Left ventricle myocardium inferior (tissue), 1 donor: ENCODE measurements at regions not wholly inside any gene's neighbourhood (a gene's known extent, or its start where the extent isn't known, plus 50 kb on each side); places are given as distances from the start of the nearest gene placed in this dataset.

Source experiments
- DNase-seq: peaks from one replicate; pipeline ENCODE4 v3.0.0-alpha.2; 2020
- H3K27ac ChIP-seq: fragments of 200-600 bp; replicated peaks from 2 replicates; pipeline ENCODE4 v1.8.0; 2021
- H3K27me3 ChIP-seq: fragments of 200-600 bp; 2 replicates; pipeline ENCODE4 v1.8.0; 2021; ENCODE audit warnings: low read depth
- H3K36me3 ChIP-seq: fragments of 200-600 bp; 2 replicates; pipeline ENCODE4 v1.8.0; 2021
- H3K4me1 ChIP-seq: fragments of 200-600 bp; 2 replicates; pipeline ENCODE4 v1.8.0; 2021
- H3K4me3 ChIP-seq: fragments of 200-600 bp; 2 replicates; pipeline ENCODE4 v1.8.0; 2021; ENCODE audit warnings: mild to moderate bottlenecking, moderate library complexity
- H3K9me3 ChIP-seq: fragments of 200-600 bp; replicated peaks from 2 replicates; pipeline ENCODE4 v1.8.0; 2021
- intact Hi-C: fragments of 100-400 bp; cut with micrococcal nuclease; formaldehyde crosslinking; loops from one replicate; pipeline ENCODE4 v1.11.0; 2022
- TF ChIP-seq, protein P1 (sequence below): fragments of 200-600 bp; IDR thresholded peaks from 2 replicates; pipeline ENCODE4 v1.8.0; 2021; ENCODE audit warnings: antibody characterized with exemption, mild to moderate bottlenecking, borderline replicate concordance
- donor health status: DM: no; HTN: yes; CAD: no; lungs with severe emphysema.

DNA sequence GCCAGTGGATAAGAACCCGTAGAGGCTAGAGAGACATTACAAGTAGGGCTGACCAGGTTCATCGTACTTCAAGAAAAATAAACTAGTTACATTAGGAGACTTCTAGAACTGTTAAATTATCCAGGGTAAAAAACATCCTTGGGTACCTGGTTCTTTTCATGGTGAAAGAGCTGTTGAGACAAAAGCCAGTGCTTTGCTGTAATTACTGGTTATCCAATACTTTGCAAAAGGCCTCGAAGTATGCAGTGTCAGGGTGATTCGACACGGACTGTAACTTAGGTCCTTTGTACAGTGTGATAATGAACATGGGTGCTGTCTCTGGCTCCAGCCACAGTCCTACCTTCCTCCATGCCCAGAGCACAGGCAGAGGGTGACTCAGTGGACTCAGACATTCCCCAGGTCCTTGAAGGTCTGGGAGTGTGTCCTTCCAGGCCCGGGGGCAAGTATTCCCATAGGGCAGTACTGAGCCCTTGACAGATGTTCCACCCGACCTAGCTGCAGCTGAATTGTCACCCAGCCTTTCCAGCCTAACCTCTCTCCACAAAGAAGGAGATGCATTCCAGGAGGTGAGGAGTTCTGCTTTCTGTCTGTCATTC, 123.6 kb upstream of the TMEM72 start:
- Histone ChIP-seq H3K27ac (no peak overlapping the region), H3K27me3 (peaks cover 5% of the 10 kb centered on the region), H3K9me3 (no peaks in the 10 kb centered on the region), H3K36me3 (no peaks in the 10 kb centered on the region), H3K4me3 (no peak overlapping the region), H3K4me1 (no peaks in the 10 kb centered on the region)
- TF ChIP-seq, protein P1, sequence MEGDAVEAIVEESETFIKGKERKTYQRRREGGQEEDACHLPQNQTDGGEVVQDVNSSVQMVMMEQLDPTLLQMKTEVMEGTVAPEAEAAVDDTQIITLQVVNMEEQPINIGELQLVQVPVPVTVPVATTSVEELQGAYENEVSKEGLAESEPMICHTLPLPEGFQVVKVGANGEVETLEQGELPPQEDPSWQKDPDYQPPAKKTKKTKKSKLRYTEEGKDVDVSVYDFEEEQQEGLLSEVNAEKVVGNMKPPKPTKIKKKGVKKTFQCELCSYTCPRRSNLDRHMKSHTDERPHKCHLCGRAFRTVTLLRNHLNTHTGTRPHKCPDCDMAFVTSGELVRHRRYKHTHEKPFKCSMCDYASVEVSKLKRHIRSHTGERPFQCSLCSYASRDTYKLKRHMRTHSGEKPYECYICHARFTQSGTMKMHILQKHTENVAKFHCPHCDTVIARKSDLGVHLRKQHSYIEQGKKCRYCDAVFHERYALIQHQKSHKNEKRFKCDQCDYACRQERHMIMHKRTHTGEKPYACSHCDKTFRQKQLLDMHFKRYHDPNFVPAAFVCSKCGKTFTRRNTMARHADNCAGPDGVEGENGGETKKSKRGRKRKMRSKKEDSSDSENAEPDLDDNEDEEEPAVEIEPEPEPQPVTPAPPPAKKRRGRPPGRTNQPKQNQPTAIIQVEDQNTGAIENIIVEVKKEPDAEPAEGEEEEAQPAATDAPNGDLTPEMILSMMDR, result no peak
- DNase-seq, result no peak
- intact Hi-C loops, result no loop called here

DNA sequence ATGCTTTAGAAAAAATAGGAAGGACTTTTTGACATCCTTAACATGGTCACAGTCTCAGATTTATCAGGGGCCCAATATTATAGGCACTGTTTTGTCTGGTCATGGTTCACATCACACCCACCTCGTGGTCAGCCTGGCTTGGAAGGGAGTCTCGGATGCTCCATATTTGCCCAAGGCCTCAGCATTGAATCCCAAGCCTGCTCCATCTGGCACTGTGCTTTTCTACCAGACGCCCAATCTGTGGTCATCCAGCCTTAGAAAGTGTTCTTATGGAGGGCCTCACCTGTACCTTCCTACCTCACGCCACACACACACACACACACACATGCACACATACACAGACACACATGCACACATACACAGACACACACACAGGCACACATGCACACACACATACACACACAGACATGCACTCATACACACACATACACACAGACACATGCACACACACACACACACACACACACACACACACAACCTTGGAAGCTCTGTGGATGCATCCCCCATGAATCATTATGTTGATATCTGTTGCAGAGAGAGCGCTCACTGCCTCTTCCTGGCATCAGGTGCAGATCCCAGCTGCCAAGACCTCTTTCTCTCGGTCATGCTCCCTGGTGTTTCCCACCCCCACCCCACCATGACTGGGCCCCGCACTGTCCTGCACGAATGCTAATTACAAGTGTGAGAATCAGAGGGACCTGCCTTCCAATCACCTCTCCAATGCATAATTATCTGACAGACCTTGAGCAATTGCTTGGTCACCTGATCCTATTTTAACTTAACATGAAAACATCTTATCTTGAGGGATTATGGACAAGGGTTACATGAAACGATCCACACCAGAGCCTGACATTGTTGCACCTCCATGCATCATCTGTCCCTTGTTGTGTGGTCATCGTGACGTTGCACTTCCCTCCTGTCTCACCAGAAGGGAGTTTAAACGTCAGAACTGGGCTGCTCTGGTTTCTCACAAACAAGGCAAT, 122.7 kb upstream of the TMEM72 start:
- Histone ChIP-seq H3K36me3 (no peaks in the 10 kb centered on the region), H3K4me3 (no peak overlapping the region), H3K27ac (no peak overlapping the region), H3K27me3 (peaks cover 5% of the 10 kb centered on the region), H3K9me3 (no peaks in the 10 kb centered on the region), H3K4me1 (no peaks in the 10 kb centered on the region)
- TF ChIP-seq, protein P1, result no peak
- intact Hi-C loops, result no loop called here
- DNase-seq, result no peak

DNA sequence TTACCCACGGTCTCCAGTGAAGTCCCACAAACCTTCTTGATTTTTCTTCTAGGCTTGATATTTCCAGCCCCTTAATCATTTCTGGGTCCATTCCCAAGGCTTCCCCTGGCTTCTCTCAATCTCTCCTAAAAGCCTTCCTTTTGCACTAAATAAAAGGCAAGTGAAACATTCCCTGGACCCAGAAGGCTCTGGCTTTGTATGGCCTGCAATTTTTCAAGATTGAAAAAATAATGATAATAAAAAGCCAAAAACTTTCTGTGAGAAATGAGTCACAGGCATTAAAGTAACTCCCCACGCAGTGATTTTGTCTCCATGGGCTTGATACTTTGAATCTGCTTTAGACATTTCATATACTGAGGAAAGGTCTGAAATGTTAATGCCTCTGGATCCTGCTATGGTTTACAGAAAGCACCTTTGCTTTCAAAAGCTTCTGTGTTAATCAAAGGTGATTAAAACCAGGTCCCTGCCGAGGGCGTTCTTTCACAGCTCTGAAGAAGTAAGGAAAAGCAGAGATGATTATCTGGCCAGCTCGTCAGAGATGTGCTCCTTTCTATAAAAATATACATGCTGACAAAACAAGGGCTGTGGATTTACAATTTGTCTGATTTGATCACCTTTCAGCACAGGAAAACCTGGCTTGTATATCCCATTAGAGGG, 118.9 kb upstream of the TMEM72 start:
- Histone ChIP-seq H3K27ac (no peak overlapping the region), H3K4me3 (no peak overlapping the region), H3K36me3 (no peaks in the 10 kb centered on the region), H3K27me3 (peaks cover 5% of the 10 kb centered on the region), H3K9me3 (no peaks in the 10 kb centered on the region), H3K4me1 (no peaks in the 10 kb centered on the region)
- intact Hi-C loops, result no loop called here
- DNase-seq, result no peak
- TF ChIP-seq, protein P1, result no peak

DNA sequence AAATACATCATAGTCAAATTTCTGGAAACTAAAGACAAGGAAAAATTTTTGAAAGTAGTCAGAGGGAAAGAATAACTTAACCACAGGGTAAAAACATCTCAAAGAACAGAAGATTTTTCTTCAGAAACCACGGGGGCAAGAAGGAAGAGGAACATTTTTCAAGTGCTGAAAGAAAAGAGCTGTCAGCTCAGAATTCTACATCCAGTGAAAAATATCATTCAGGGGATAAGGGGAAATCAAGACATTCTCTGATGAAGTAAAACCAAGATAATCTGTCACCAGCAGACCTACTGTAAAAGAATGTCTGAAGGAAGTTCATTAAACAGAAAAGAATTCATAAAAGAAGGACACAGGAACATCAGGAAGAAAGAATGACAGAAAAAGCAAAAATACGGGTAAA, 111.2 kb upstream of the TMEM72 start:
- TF ChIP-seq, protein P1, result no peak
- H3K4me3 ChIP-seq, result no peak overlapping the region
- H3K27me3 ChIP-seq, result no peaks in the 10 kb centered on the region
- no peak for DNase-seq
- intact Hi-C loops, result no loop called here
- no peaks in the 10 kb centered on the region for H3K36me3 ChIP-seq
- H3K9me3 ChIP-seq, result no peaks in the 10 kb centered on the region
- no peak overlapping the region for H3K27ac ChIP-seq
- H3K4me1 ChIP-seq, result peaks cover 34% of the 10 kb centered on the region

DNA sequence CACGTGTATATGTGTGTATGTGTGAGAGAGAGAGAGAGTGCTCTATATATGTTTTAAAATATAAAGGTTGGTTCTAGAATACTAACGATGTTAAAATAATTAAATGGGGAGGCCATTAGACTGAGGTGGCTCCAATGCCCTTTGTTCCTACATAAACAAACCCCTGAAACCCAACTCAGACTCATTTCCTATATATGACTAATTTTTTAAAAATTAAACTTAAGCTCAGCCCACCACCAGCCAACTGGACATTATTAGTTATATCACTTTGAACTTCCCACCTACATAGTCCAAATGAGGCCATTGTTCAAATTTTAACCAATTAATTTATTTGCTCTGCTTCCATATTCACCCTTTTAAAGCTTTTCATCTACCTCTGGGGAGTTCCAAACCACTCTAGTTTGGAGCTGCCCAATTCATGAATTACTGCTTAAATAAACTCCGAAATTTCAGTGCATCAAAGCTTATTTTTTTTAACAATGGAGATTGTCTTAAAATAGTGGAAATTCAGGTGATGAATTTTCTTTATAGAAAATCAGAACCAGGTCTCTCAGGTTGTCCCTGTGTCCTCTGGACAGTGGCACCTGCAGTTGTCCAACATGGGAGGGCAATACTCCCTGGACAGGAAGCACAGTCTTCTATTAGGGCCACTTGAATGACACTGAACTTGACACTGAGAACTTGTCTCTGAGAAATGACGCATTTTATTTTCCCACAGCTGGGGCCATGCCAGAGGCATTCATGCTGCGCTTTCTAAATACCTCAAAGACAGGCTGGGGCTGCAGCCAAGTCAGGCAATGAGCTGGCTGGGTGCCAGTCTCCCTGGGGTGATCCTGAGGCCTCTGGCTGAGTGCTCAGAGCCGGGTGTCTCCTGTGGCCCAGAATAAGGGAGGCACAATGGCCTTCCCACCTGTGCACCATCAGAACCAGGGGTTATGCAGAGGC, 109.5 kb upstream of the TMEM72 start:
- peaks cover 51% of the 10 kb centered on the region for H3K4me1 ChIP-seq
- intact Hi-C loops, result no loop called here
- no peak overlapping the region for H3K4me3 ChIP-seq
- no peaks in the 10 kb centered on the region for H3K36me3 ChIP-seq
- DNase-seq, result peak; percentile 93
- no peaks in the 10 kb centered on the region for H3K27me3 ChIP-seq
- TF ChIP-seq, protein P1, result no peak
- H3K27ac ChIP-seq, result peak overlapping the region; percentile 74
- no peaks in the 10 kb centered on the region for H3K9me3 ChIP-seq
